Activated CD4-positive, alpha-beta memory T cell treated with anti-CD3 and anti-CD28 coated beads for 36 hours (primary cell): ENCODE measurements at regions not wholly inside any gene's neighbourhood (a gene's known extent, or its start where the extent isn't known, plus 50 kb on each side); places are given as distances from the start of the nearest gene placed in this dataset.

Experiments used
- CTCF ChIA-PET: fragments of 350-600 bp; sonication (Branson Sonifier 250); formaldehyde crosslinking; loops from one replicate; lab custom pipeline; 2021; ENCODE audit warnings: antibody characterized with exemption, inconsistent platforms; lab: Charles Lee
- POLR2A ChIA-PET: fragments of 350-600 bp; sonication (Branson Sonifier 250); formaldehyde crosslinking; loops from one replicate; lab custom pipeline; 2021; ENCODE audit warnings: antibody characterized with exemption; lab: Charles Lee
- DNase-seq: peaks from one replicate; pipeline ENCODE4 v3.0.0-alpha.2; 2020
- H3K27ac Mint-ChIP-seq: one replicate; pipeline ENCODE4 v1.8.0; 2021; ENCODE audit warnings: mixed read lengths
- H3K27me3 Mint-ChIP-seq: one replicate; pipeline ENCODE4 v1.8.0; 2021; ENCODE audit warnings: mixed read lengths
- H3K36me3 Mint-ChIP-seq: one replicate; pipeline ENCODE4 v1.8.0; 2021; ENCODE audit warnings: mixed read lengths
- H3K4me1 Mint-ChIP-seq: one replicate; pipeline ENCODE4 v1.8.0; 2021; ENCODE audit warnings: low read depth, mixed read lengths
- H3K4me3 Mint-ChIP-seq: one replicate; pipeline ENCODE4 v1.8.0; 2021; ENCODE audit warnings: mild to moderate bottlenecking, mixed read lengths
- H3K9me3 Mint-ChIP-seq: one replicate; pipeline ENCODE4 v1.8.0; 2021; ENCODE audit warnings: mixed read lengths
- intact Hi-C: fragments of 100-400 bp; cut with micrococcal nuclease; formaldehyde crosslinking; loops from one replicate; pipeline ENCODE4 v1.15.1; 2023

DNA sequence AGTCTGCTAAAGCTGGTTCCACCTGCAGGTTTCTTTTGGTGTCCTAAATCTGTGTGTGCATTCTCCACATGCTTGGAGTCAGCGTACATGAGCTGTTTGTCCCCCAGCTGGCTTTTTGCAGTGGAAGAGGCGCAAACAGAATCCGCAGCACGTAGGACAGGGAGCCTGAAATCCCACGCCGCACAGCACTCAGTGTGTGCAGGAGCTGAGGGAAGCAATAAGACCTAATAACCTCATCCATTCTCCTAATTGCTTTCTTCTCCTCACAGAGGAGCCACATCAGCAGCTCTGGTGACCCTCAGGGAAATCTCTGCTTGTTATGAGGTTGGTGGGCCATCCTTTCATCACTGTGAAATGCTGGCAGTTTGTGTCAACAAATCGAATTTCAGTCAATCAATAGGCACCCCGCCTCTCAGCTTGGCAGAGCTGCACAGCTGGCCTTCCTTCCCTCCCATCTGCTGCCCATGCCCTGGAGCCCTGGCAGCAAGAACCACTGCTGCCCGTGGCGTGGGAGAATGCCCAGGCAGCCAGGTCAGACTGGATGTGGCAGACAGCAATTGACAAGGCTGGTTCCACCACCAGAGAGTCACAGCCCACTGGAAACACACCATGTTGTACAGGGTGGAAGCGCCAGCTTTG is 136.7 kb downstream of the ZDHHC20 start:
- no peak overlapping the region for H3K27ac Mint-ChIP-seq
- H3K36me3 Mint-ChIP-seq = peaks cover 5% of the 10 kb centered on the region
- H3K4me3 Mint-ChIP-seq = no peak overlapping the region
- POLR2A ChIA-PET = no interaction called here
- intact Hi-C loops = no loop called here
- no peaks in the 10 kb centered on the region for H3K27me3 Mint-ChIP-seq
- no peak for DNase-seq
- H3K4me1 Mint-ChIP-seq = peaks cover 9% of the 10 kb centered on the region
- no peaks in the 10 kb centered on the region for H3K9me3 Mint-ChIP-seq
- CTCF ChIA-PET = no interaction called here
